ENCODE measurements at regions not wholly inside any gene's neighbourhood (a gene's known extent, or its start where the extent isn't known, plus 50 kb on each side); places are given as distances from the start of the nearest gene placed in this dataset.
"Not testable (repeated sequence)": the region's sequence is repeated elsewhere in the genome, so short reads cannot be mapped to it uniquely, and the experiment has no call there.

GRCh38 chrX:76617020-76617419, 189.5 kb downstream of the MAGEE1 start:
- intact Hi-C loops (cut with DNase I; ENCODE audit: low total_unique reads) (no loop called here), in situ Hi-C loops (cut with MboI; ENCODE audit: low pct_ligation_motif_present in 1 of 4, low pct_unique_long_range_greater_than_20kb in 1 of 4, low sequenced_read_pairs in 3 of 4) (no loop called here)
- H3K27ac ChIP-seq = no peak overlapping the region
- no peaks in the 10 kb centered on the region for H3K27me3 ChIP-seq
- H3K4me3 ChIP-seq = no peak overlapping the region
- no peaks in the 10 kb centered on the region for H3K9me3 ChIP-seq
- TF ChIP-seq POLR2A (IDR thresholded peaks at IDR 0.05) (no peak), CTCF (IDR thresholded peaks at IDR 0.05) (no peak), EP300 (IDR thresholded peaks at IDR 0.05; ENCODE audit: low read depth) (no peak), POLR2AphosphoS5 (IDR thresholded peaks at IDR 0.05) (no peak)
- no peaks in the 10 kb centered on the region for H3K36me3 ChIP-seq
- WGBS, 2 donors (ENCODE audit: low coverage in 1 of 2) = 76% methylated on average over 3 of the region's 3 CpGs; no CpG with 5 or more reads in 1 of the 2 donors
- no peak for DNase-seq
- H3K4me1 ChIP-seq = no peaks in the 10 kb centered on the region

- Histone ChIP-seq H3K27me3 (no peaks in the 10 kb centered on the region), H3K9me3 (no peaks in the 10 kb centered on the region), H3K4me3 (no peak overlapping the region), H3K27ac (no peak overlapping the region), H3K36me3 (no peaks in the 10 kb centered on the region), H3K4me1 (no peaks in the 10 kb centered on the region)
- TF ChIP-seq POLR2AphosphoS5 (IDR thresholded peaks at IDR 0.05) (no peak), EP300 (IDR thresholded peaks at IDR 0.05; ENCODE audit: low read depth) (no peak), CTCF (IDR thresholded peaks at IDR 0.05) (no peak), POLR2A (IDR thresholded peaks at IDR 0.05) (no peak)
- in situ Hi-C loops (cut with MboI; ENCODE audit: low pct_ligation_motif_present in 1 of 4, low pct_unique_long_range_greater_than_20kb in 1 of 4, low sequenced_read_pairs in 3 of 4) = no loop called here
- no peak for DNase-seq
- intact Hi-C loops (cut with DNase I; ENCODE audit: low total_unique reads) = no loop called here
- WGBS, 2 donors (ENCODE audit: low coverage in 1 of 2) = 39% methylated on average over 2 of the region's 2 CpGs; no CpG with 5 or more reads in 1 of the 2 donors
Measured at GRCh38 chrX:76643590-76643989, 216.1 kb downstream of the MAGEE1 start.

DNA sequence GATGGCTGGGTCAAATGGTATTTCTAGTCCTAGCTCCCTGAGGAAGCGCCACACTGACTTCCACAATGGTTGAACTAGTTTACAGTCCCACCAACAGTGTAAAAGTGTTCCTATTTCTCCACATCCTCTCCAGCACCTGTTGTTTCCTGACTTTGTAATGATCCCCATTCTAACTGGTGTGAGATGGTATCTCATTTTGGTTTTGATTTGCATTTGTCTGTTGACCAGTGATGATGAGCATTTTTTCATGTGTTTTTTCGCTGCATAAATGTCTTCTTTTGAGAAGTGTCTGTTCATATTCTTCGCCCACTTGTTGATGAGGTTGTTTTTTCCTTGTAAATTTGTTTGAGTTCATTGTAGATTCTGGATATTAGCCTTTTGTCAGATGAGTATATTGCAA, 223.9 kb downstream of the MAGEE1 start:
- 17 to 48% methylated on average over 1 to 3 of the region's 3 CpGs for WGBS, 2 donors (ENCODE audit: low coverage in 1 of 2)
- H3K9me3 ChIP-seq; H3K36me3 ChIP-seq; H3K27me3 ChIP-seq; DNase-seq; intact Hi-C loops (cut with DNase I; ENCODE audit: low total_unique reads); H3K4me3 ChIP-seq; H3K27ac ChIP-seq; H3K4me1 ChIP-seq; in situ Hi-C loops (cut with MboI; ENCODE audit: low pct_ligation_motif_present in 1 of 4, low pct_unique_long_range_greater_than_20kb in 1 of 4, low sequenced_read_pairs in 3 of 4): not testable (repeated sequence)

GRCh38 chrX:76657499-76657898, 230.0 kb downstream of the MAGEE1 start:
- H3K9me3 ChIP-seq = no peaks in the 10 kb centered on the region
- no peaks in the 10 kb centered on the region for H3K4me1 ChIP-seq
- TF ChIP-seq POLR2A (IDR thresholded peaks at IDR 0.05) (no peak), CTCF (IDR thresholded peaks at IDR 0.05) (no peak), EP300 (IDR thresholded peaks at IDR 0.05; ENCODE audit: low read depth) (no peak), POLR2AphosphoS5 (IDR thresholded peaks at IDR 0.05) (no peak)
- intact Hi-C loops (cut with DNase I; ENCODE audit: low total_unique reads) = no loop called here
- no peaks in the 10 kb centered on the region for H3K27me3 ChIP-seq
- H3K4me3 ChIP-seq = no peak overlapping the region
- in situ Hi-C loops (cut with MboI; ENCODE audit: low pct_ligation_motif_present in 1 of 4, low pct_unique_long_range_greater_than_20kb in 1 of 4, low sequenced_read_pairs in 3 of 4) = no loop called here
- no peak overlapping the region for H3K27ac ChIP-seq
- H3K36me3 ChIP-seq = no peaks in the 10 kb centered on the region
- DNase-seq = no peak

Small RNAs in the stretch of these regions (small RNA-seq; reads per million reads assigned to genes)
- 0 to 0.70 (median 0.33) reads per million in 4 donors for gene RNA5SP508
